Uterus (tissue), 3 donors: ENCODE measurements at regions not wholly inside any gene's neighbourhood (a gene's known extent, or its start where the extent isn't known, plus 50 kb on each side); places are given as distances from the start of the nearest gene placed in this dataset.

Source experiments
- DNase-seq, 2 donors: peaks; one replicate each; pipeline ENCODE4 v3.0.0-alpha.2; 2019 to 2020
- H3K27ac ChIP-seq, 2 donors: fragments of 200-600 bp; sonication (generic); 1 replicate in 1 of 2; 2 replicates in 1 of 2; pipeline ENCODE4 v1.5.1; 2016 to 2018
- H3K27me3 ChIP-seq, 2 donors: fragments of 200-600 bp; sonication (generic); one replicate each; pipeline ENCODE4 v1.5.1; 2018 to 2019; ENCODE audit warnings: control low read depth in 1 of 2
- H3K36me3 ChIP-seq, 2 donors: fragments of 200-600 bp; sonication (generic); one replicate each; pipeline ENCODE4 v1.5.1; 2019; ENCODE audit warnings: control low read depth in 1 of 2
- H3K4me1 ChIP-seq, 2 donors: fragments of 200-600 bp; sonication (generic); one replicate each; pipeline ENCODE4 v1.5.1; 2018 to 2019; ENCODE audit warnings: control low read depth in 1 of 2
- H3K4me3 ChIP-seq, 2 donors: fragments of 200-600 bp; sonication (generic); 1 replicate in 1 of 2; 2 replicates in 1 of 2; pipeline ENCODE4 v1.5.1; 2018 to 2019; ENCODE audit warnings: mild to moderate bottlenecking in 1 of 2
- H3K9me3 ChIP-seq, 2 donors: fragments of 200-600 bp; sonication (generic); one replicate each; pipeline ENCODE4 v1.5.1; 2019; ENCODE audit warnings: control low read depth in 1 of 2
- POLR2A ChIP-seq, 2 donors: fragments of 450-650 bp; IDR thresholded peaks; one replicate each; pipeline ENCODE4 v1.6.1; 2016; ENCODE audit warnings: antibody characterized with exemption in 2 of 2, mild to moderate bottlenecking in 1 of 2, moderate library complexity in 1 of 2
- intact Hi-C: fragments of 100-400 bp; cut with DNase I; formaldehyde crosslinking; loops from one replicate; pipeline ENCODE4 v1.15.1; 2023; ENCODE audit warnings: low total_unique reads
- TF ChIP-seq, protein P1 (sequence below), 4 experiments: fragments of 200-600 bp in 2 of 4; fragments of 450-650 bp in 2 of 4; sonication (generic) in 2 of 4; IDR thresholded peaks; one replicate each; pipeline ENCODE4 v1.5.1; 2016 to 2019; ENCODE audit warnings: antibody characterized with exemption in 4 of 4, mild to moderate bottlenecking in 2 of 4, moderate library complexity in 1 of 4
- donor health status: DM: yes; HTN: yes; CAD: no.

DNA sequence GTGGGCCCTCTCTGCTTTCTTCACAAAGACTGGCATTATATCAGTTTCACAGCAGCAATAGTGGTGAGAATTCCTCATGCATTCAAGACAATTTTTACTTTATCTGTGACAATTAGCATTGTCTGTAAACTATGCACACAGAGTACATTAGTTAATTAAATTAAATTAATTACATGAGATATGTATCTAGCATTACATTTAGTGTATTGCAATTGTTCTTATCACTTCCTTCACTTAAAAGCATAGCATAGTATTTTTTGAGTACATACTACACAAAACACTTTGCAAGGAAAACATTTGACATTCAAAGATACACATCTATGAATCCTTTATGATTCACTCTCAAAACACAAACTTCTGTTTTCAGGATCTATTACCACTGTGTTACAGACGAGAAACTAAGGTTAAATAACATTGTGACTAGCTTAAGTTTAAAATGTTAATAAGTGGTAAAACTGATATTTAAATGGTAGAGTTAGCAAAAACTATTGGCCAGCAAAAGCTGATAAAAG, 1542.6 kb downstream of the PLA2G4A start:
- no peak for TF ChIP-seq POLR2A (IDR thresholded peaks at IDR 0.05)
- TF ChIP-seq, protein P1, sequence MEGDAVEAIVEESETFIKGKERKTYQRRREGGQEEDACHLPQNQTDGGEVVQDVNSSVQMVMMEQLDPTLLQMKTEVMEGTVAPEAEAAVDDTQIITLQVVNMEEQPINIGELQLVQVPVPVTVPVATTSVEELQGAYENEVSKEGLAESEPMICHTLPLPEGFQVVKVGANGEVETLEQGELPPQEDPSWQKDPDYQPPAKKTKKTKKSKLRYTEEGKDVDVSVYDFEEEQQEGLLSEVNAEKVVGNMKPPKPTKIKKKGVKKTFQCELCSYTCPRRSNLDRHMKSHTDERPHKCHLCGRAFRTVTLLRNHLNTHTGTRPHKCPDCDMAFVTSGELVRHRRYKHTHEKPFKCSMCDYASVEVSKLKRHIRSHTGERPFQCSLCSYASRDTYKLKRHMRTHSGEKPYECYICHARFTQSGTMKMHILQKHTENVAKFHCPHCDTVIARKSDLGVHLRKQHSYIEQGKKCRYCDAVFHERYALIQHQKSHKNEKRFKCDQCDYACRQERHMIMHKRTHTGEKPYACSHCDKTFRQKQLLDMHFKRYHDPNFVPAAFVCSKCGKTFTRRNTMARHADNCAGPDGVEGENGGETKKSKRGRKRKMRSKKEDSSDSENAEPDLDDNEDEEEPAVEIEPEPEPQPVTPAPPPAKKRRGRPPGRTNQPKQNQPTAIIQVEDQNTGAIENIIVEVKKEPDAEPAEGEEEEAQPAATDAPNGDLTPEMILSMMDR (IDR thresholded peaks at IDR 0.05): no peak

DNA sequence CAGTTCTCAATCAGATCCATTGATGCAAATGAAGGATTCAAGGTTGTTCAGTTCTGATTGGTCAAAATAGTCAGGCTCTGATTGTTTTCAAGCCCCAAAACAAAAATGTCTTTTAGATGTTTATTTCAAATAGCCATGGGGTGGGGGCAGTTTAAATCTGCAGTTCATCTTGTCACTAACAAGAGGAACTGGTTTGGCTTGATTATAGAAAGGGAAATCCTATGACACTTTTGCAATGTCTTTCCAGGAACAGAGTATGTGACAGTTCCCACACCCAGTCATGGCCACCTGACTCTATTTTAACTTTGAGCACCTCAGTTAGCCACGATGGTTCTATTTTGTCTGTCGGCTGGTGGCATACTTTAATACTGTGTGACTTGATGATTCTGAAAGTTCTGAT, 1544.1 kb downstream of the PLA2G4A start:
- DNase-seq: no peak
- TF ChIP-seq, protein P1 (IDR thresholded peaks at IDR 0.05): no peak
- no peak for TF ChIP-seq POLR2A (IDR thresholded peaks at IDR 0.05)
- no peaks in the 10 kb centered on the region for H3K9me3 ChIP-seq
- H3K27ac ChIP-seq: no peak overlapping the region
- intact Hi-C loops: no loop called here
- no peaks in the 10 kb centered on the region for H3K36me3 ChIP-seq
- no peaks in the 10 kb centered on the region for H3K4me1 ChIP-seq
- H3K4me3 ChIP-seq: no peak overlapping the region
- no peaks in the 10 kb centered on the region for H3K27me3 ChIP-seq

More for the DNA sequence above, 1542.6 kb downstream of the PLA2G4A start:
- no peak overlapping the region for H3K4me3 ChIP-seq
- H3K27ac ChIP-seq: no peak overlapping the region
- intact Hi-C loops: no loop called here
- no peak for DNase-seq
- no peaks in the 10 kb centered on the region for H3K27me3 ChIP-seq
- H3K36me3 ChIP-seq: no peaks in the 10 kb centered on the region
- no peaks in the 10 kb centered on the region for H3K4me1 ChIP-seq
- no peaks in the 10 kb centered on the region for H3K9me3 ChIP-seq

DNA sequence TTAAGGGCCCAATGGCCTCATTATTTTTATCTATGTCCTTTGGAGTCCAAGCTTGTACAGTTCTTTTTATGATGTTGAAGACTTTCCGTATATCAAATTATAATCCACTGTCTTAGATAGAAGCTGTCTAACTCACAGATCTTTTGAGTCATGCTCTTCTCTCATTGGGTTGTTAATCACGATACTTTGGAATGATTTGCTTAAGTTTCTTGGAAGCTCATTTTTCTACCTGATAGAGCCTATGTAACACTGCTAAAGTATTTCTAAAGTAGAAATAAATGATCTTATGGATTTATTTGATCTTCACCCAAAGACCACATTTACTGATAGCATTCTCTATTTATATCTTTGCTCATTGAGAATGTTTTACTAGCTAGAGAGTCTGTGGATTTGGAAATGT, 1554.1 kb downstream of the PLA2G4A start:
- DNase-seq: no peak
- intact Hi-C loops: no loop called here

DNA sequence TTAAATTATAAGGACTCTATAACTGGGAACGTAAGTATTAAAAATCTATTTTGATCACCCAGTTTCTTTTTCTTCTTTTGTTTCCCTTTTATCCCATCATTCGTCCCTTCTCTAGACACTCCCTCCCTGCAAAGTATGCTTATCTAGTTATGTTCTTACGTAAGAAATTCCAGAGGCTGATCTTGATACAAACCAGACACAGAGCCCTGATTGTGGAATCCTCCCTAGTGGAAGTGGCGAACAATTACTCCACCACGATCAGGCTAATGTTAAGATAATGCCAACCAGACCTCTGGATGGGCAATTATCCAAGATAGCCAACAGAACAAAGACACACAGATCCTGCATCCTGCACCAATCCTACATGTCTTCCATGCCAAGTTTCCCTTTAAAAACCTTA, 1557.4 kb downstream of the PLA2G4A start:
- H3K27ac ChIP-seq: no peak overlapping the region
- no peaks in the 10 kb centered on the region for H3K4me1 ChIP-seq
- no peaks in the 10 kb centered on the region for H3K36me3 ChIP-seq
- no peaks in the 10 kb centered on the region for H3K9me3 ChIP-seq
- no peak for DNase-seq
- intact Hi-C loops: no loop called here
- H3K27me3 ChIP-seq: no peaks in the 10 kb centered on the region
- no peak for TF ChIP-seq POLR2A (IDR thresholded peaks at IDR 0.05)
- TF ChIP-seq, protein P1 (IDR thresholded peaks at IDR 0.05): no peak
- no peak overlapping the region for H3K4me3 ChIP-seq

More for the DNA sequence above, 1554.1 kb downstream of the PLA2G4A start:
- Histone ChIP-seq H3K27ac (no peak overlapping the region), H3K36me3 (no peaks in the 10 kb centered on the region), H3K4me1 (no peaks in the 10 kb centered on the region), H3K27me3 (no peaks in the 10 kb centered on the region), H3K9me3 (no peaks in the 10 kb centered on the region), H3K4me3 (no peak overlapping the region)
- no peak for TF ChIP-seq POLR2A (IDR thresholded peaks at IDR 0.05)
- TF ChIP-seq, protein P1 (IDR thresholded peaks at IDR 0.05): no peak

DNA sequence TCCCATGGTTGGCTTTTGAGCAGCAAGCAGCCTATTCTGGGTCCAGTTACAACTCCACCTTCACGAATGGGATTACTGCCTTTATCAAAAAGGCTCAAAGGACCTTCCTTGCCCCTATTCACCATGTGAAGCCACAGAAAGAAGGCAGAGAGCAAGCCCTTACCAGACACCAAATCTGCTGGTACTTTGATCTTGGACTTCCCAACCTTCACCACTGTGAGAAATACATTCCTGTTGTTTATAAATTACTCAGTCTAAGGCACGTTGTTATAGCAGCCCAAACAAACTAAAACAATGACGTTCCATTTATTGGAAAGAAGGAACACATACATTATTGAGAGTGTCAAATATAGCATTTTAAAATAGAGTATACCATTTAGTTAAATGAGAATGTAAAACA, 1557.9 kb downstream of the PLA2G4A start:
- Histone ChIP-seq H3K4me3 (no peak overlapping the region), H3K9me3 (no peaks in the 10 kb centered on the region), H3K27me3 (no peaks in the 10 kb centered on the region), H3K27ac (no peak overlapping the region), H3K36me3 (no peaks in the 10 kb centered on the region), H3K4me1 (no peaks in the 10 kb centered on the region)
- no peak for DNase-seq
- intact Hi-C loops: no loop called here
- no peak for TF ChIP-seq POLR2A (IDR thresholded peaks at IDR 0.05)
- TF ChIP-seq, protein P1 (IDR thresholded peaks at IDR 0.05): no peak
